Skin of body (tissue), 1 donor: ENCODE measurements at regions not wholly inside any gene's neighbourhood (a gene's known extent, or its start where the extent isn't known, plus 50 kb on each side); places are given as distances from the start of the nearest gene placed in this dataset.

Experiments used
- DNase-seq: peaks from one replicate; lab custom pipeline; 2025; lab: John Stamatoyannopoulos, UW

GRCh38 chr1:229760478-229760996, 134.5 kb downstream of the URB2 start:
- no peak for DNase-seq

GRCh38 chr1:229762891-229763290, 136.8 kb downstream of the URB2 start:
- no peak for DNase-seq

GRCh38 chr1:229768232-229768631, 142.2 kb downstream of the URB2 start:
- no peak for DNase-seq

- DNase-seq, result no peak
Observed at GRCh38 chr1:229769006-229769405, 143.0 kb downstream of the URB2 start.

- no peak for DNase-seq
Observed at GRCh38 chr1:229769809-229770208, 143.8 kb downstream of the URB2 start.

GRCh38 chr1:229778794-229779193, 152.7 kb downstream of the URB2 start:
- DNase-seq, result no peak

GRCh38 chr1:229781453-229781852, 155.4 kb downstream of the URB2 start:
- no peak for DNase-seq

GRCh38 chr1:229782469-229782868, 156.4 kb downstream of the URB2 start:
- no peak for DNase-seq

GRCh38 chr1:229784834-229785233, 158.8 kb downstream of the URB2 start:
- DNase-seq, result no peak

- DNase-seq, result no peak
Observed at GRCh38 chr1:229786974-229787610, 161.0 kb downstream of the URB2 start.

- DNase-seq, result no peak
Observed at GRCh38 chr1:229788004-229788403, 162.0 kb downstream of the URB2 start.

- no peak for DNase-seq
Observed at GRCh38 chr1:229792012-229792975, 166.2 kb downstream of the URB2 start.

- DNase-seq, result no peak
Observed at GRCh38 chr1:229793488-229793887, 167.4 kb downstream of the URB2 start.

GRCh38 chr1:229798558-229798957, 172.5 kb downstream of the URB2 start:
- no peak for DNase-seq

- DNase-seq, result no peak
Observed at GRCh38 chr1:229803626-229804217, 177.7 kb downstream of the URB2 start.

- no peak for DNase-seq
Observed at GRCh38 chr1:229808272-229808671, 182.2 kb downstream of the URB2 start.

GRCh38 chr1:229810140-229810539, 184.1 kb downstream of the URB2 start:
- DNase-seq, result no peak

- no peak for DNase-seq
Observed at GRCh38 chr1:229810961-229811360, 184.9 kb downstream of the URB2 start.

- no peak for DNase-seq
Observed at GRCh38 chr1:229812148-229812547, 186.1 kb downstream of the URB2 start.

- no peak for DNase-seq
Observed at GRCh38 chr1:229812693-229813092, 186.6 kb downstream of the URB2 start.

- no peak for DNase-seq
Observed at GRCh38 chr1:229815076-229815475, 189.0 kb downstream of the URB2 start.

- no peak for DNase-seq
Observed at GRCh38 chr1:229815961-229816360, 189.9 kb downstream of the URB2 start.
